HG03521 (cell line): ENCODE measurements at regions not wholly inside any gene's neighbourhood (a gene's known extent, or its start where the extent isn't known, plus 50 kb on each side); places are given as distances from the start of the nearest gene placed in this dataset.
"Not testable (repeated sequence)": the region's sequence is repeated elsewhere in the genome, so short reads cannot be mapped to it uniquely, and the experiment has no call there.

Source experiments
- ATAC-seq: cut with Tn5 transposase; IDR thresholded peaks from one replicate; pipeline ENCODE4 v1.9.1; 2021; ENCODE audit warnings: mild to moderate bottlenecking, moderate library complexity; ENCODE audit not compliant: unreplicated experiment

- ATAC-seq, result no peak
Measured at GRCh38 chr3:30418443-30418842, 188.0 kb upstream of the TGFBR2 start.

DNA sequence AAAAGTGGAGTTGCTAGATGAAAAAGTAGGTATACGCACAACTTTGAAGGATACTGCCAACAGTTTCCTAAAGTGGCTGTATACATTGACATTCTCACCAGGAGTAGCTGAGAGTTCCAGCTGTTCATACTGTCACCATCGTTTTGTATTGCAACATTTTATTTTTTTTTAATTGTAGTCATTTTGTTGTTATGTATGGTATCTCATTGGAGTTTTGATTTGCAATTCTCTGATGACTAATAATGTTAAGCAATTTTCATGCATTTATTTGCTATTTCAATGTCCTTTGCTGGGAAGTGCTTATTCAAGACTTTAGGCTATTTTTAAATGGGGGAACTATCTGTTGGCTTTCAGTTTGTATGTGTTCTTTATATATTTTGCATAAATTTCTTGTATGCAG lies 185.1 kb upstream of the TGFBR2 start:
- ATAC-seq, result no peak

- ATAC-seq, result no peak
Measured at GRCh38 chr3:30426293-30426993, 180.0 kb upstream of the TGFBR2 start.

DNA sequence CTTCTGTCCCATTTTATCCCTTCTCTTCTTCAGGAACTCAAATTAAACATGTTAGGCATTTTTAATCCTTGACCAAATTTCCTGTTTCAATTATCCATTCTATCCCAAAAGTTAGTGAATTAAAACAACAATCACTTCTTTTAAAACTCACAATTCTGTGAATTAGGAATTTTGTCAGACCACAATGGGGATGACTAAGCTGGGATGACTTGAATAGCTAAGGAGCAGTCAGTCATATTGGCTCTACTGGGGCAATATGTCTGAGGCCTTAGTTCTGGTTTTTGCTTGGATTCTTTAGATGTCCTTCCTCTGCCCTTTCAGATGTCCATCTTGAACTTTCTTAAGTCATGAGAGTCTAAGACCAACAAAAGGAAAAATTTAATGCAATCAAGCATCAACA lies 178.2 kb upstream of the TGFBR2 start:
- ATAC-seq, result no peak

DNA sequence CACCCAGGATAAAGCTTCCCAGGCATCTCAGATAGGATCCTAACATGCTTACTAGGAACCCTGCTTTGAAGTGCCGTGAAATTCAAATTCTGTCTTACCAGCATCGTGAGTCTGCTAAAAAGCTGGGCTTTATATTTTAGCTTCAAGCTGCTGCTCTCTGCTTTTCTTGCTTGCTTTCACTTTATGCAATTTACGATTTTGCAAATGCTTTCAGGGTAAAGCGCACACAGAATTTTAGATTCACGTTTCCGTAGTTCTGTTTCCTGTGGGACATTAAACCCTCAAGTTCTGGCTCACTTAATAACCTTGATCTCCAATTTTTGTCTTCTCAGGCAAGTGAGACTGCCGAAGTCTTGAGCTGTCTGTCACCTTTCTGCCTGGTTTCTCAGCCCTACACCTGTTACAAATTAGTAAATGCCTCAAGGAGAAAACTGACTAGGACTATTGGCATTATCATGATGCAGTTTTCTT lies 170.5 kb upstream of the TGFBR2 start:
- ATAC-seq, result no peak

DNA sequence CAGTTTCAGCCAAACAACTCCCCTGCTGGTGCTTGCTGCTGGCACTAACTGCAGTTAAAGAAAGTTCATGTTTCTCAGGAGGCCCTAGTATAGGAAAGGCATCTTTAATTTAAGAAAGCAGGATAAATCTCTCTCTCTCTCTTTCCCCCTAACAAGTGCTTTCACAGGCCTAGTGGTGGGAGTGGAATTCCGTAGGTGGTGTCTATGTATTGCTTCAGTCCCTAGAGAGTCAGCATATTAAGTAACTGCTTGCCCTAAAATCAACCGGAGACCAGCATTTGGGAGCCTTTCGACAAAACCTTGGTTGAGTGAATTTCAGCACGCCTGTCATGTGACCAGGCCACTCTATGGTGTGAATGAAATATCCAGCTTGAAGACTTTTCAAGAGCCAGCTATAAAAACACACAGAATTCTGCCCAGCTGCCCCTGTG lies 169.2 kb upstream of the TGFBR2 start:
- ATAC-seq, result no peak

GRCh38 chr3:30438126-30438525 lies 168.3 kb upstream of the TGFBR2 start:
- ATAC-seq, result no peak

DNA sequence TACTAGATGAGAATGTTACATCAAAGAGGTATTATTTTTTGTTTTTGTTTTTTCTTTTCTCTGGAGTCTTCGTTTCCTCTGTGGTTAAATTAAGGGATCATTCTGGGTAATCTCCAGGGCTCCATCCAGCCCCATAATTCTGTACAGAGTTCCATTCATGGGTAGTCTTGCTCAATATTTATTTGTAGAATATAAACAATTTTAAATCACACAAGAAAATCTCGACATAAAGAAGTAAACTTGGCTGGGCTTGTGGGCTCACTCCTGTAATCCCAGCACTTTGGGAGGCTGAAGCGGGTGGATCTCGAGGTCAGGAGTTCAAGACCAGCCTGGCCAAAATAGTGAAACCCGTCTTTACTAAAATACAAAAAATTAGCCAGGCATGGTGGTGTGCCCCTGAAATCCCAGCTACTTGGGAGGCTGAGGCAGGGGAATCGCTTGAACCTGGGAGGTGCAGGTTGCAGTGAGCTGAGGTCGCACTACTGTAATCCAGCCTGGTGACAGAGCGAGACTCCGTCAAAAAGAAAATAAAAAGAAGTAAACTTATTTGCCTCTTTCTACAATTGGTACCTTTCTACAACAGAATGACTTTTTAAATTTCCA lies 166.8 kb upstream of the TGFBR2 start:
- no peak for ATAC-seq

DNA sequence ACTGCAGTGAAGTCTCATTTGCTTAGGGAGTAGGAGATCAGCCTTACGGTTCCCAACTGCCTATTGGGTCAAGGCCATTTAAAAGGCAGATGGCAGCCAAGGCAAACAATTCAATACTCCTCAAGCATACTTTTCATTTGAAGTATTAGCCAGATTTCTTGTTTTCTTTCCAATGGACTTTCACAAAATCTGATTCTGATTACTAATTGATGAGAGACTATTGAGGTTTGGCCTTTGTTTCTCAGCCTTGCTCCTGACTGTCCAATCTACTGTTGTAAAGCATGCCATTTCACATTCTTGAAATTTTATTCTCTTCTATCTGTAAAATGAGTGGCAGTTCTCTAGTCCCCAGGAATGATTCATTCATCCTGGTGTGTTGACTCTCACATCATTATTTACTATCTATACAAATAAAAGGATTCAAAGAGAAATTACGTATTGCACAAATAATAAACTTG lies 166.2 kb upstream of the TGFBR2 start:
- no peak for ATAC-seq

- ATAC-seq, result no peak
Measured at GRCh38 chr3:30440880-30441279, 165.5 kb upstream of the TGFBR2 start.

DNA sequence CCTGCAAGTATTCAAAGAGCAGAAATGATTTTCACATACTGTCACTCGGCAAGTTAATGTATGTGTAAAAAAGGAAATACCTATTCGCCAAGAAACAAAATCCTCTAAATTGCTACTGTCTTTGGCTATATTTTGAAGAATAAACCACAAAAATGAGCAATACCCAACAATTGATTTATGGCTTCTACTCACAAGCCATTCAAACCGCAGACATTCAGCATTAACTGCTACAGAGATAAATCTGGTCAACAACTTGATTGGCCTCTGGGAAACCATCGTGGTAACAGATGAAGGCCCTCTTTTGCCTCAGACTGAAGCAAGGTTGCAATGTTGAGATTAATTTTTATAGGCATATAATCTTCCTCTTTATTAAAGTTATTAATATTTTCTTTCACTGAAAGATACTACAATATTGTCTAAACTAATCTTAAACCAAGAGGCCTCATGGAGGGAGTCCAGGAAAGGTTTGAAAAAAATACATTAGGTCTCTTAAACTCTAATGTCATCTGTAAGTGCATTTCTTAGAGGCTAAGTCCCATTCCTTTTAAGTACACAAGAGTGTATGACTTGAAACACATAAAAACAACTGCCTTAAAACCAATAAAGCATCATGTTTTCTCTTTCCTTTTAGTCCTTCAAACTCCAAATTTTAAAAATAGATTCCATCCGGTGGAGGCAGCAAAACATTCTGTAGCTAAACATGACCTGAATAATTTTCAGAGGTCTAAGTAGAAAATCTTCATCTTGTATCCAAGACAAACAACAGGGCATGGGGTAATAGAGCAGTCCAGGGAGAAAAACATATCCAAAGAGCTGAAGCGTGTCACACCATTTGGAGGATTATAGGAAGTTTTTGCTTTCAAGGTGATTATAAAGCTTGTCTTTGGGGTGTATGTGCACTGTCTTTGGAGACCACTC lies 162.4 kb upstream of the TGFBR2 start:
- ATAC-seq, result no peak

GRCh38 chr3:30448450-30449289 lies 157.7 kb upstream of the TGFBR2 start:
- no peak for ATAC-seq

- ATAC-seq, result no peak
Measured at GRCh38 chr3:30449290-30449632, 157.1 kb upstream of the TGFBR2 start.

DNA sequence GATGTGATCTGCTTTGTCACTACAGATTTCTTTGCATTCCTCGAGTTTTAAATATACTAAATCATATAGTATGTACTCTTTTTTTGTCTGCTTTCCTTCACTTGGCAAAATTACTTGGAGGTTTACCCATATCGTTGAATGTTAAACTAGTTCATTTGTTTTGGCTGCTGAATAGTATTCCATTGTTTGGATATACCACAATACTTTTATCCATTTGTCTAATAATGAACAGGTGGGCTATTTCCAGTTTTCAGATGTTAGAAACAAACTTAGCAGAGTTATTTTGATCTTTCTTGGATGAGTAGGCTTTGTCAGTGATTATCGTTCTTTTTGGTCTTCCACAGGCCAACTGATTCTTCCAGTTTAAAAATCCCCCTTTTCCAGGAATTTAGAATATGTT lies 154.0 kb upstream of the TGFBR2 start:
- no peak for ATAC-seq

DNA sequence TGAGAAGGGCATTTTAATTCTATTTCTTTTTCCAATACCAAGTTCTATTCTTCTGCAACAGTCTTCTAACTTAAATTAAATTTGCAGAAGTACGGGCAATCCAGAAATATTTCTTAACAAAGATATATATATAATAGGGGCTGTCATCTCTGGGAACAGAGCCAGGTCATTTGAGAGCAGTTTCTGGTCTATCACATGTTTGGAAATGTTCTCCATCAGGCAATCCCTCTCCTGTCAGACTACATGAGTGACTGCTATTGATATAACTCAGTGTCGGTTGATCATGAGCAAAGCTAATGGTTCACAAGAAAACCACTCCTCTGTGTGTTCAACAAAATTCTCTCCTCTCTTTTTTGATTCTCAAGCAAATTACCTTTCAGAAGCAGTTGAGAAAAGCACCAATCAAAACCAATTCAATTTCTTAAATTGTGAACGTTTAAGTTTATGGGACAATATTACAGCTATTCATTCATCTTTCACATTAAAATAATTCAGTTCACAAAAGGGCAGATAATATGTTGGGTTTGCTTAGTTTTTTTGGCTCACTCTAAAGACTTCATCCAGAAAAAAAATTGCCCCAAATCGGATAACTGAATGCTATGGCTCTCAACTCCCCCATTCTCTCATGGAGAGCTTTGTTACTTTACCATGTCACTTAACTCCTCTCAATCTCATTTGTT lies 152.9 kb upstream of the TGFBR2 start:
- no peak for ATAC-seq

- no peak for ATAC-seq
Measured at GRCh38 chr3:30454636-30455035, 151.8 kb upstream of the TGFBR2 start.

DNA sequence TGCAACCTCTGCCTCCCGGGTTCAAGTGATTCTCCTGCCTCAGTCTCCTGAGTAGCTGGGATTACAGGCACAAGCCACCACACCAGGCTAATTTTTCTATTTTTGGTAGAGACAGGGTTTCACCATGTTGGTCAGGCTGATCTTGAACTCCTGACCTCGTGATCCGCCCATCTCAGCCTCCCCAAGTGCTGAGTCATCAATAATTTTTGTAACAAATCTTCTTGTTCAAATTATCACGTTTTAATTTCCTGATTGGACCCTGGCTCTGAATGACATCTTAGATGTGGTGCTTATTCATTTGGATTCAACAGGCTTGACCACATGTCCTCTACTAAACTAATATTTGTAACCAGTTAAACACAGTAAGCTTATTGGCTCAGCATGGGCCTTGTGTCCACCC lies 151.3 kb upstream of the TGFBR2 start:
- ATAC-seq, result not testable (repeated sequence)

GRCh38 chr3:30455840-30456239 lies 150.6 kb upstream of the TGFBR2 start:
- no peak for ATAC-seq

DNA sequence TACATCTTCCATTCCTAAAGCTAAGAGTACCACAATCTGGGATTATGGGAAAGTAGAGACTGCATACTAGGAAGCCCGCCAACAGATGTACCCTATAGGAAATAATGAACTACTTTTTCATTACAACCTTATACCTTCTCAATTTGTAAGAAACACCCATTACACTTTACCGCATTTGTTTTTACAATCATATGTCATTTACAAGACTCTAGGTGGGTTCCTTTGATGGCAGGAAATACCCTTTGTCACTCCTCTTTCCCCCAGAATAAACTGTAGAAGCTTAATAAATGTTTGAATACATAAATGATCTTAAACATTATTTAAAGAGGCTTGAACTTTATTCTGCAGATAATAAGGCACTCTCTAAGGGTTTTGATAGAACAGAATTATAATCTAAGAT lies 150.1 kb upstream of the TGFBR2 start:
- ATAC-seq, result no peak

DNA sequence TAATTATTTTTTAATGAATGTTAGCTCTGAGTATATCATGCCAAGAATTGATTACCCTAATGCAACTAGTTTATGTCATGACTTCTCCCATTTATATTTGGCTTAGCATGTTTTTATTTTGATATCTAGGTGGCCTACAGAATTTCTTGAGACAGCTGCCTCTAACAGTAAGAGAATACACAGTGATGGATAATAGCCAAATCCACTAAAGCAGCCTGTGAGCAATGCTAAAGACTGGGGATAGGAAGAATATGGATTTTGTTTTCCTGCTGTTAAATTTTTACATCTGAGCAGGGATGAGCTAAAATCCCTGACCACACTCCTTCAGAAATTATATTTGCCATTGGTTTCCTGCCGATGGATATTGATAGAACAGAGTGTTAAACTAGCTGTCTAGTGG lies 149.3 kb upstream of the TGFBR2 start:
- ATAC-seq, result no peak
